WI38 (cell line): ENCODE measurements at regions not wholly inside any gene's neighbourhood (a gene's known extent, or its start where the extent isn't known, plus 50 kb on each side); places are given as distances from the start of the nearest gene placed in this dataset.
"Not testable (repeated sequence)": the region's sequence is repeated elsewhere in the genome, so short reads cannot be mapped to it uniquely, and the experiment has no call there.

Experiments
- H3K4me3 ChIP-seq: 2 replicates; pipeline ENCODE4 v1.5.1; 2011; ENCODE audit warnings: low read depth, mild to moderate bottlenecking, control low read depth, low read length
- CTCF ChIP-seq: IDR thresholded peaks from 2 replicates; pipeline ENCODE4 v1.5.1; 2012; ENCODE audit warnings: low read depth, mild to moderate bottlenecking, control low read depth, low read length

GRCh38 chr3:67064105-67064504, 66.0 kb downstream of the KBTBD8 start:
- H3K4me3 ChIP-seq = no peak overlapping the region
- TF ChIP-seq CTCF = no peak

GRCh38 chr3:67067251-67067650, 69.1 kb downstream of the KBTBD8 start:
- TF ChIP-seq CTCF = no peak
- H3K4me3 ChIP-seq = no peak overlapping the region

GRCh38 chr3:67072640-67073039, 74.5 kb downstream of the KBTBD8 start:
- H3K4me3 ChIP-seq = not testable (repeated sequence)

- no peak for TF ChIP-seq CTCF
- H3K4me3 ChIP-seq = no peak overlapping the region
Observed at GRCh38 chr3:67073812-67074211, 75.7 kb downstream of the KBTBD8 start.

- H3K4me3 ChIP-seq = no peak overlapping the region
- no peak for TF ChIP-seq CTCF
Observed at GRCh38 chr3:67075295-67075694, 77.2 kb downstream of the KBTBD8 start.

GRCh38 chr3:67076607-67077006, 78.5 kb downstream of the KBTBD8 start:
- H3K4me3 ChIP-seq = no peak overlapping the region
- TF ChIP-seq CTCF = no peak

GRCh38 chr3:67077656-67078055, 79.5 kb downstream of the KBTBD8 start:
- H3K4me3 ChIP-seq = no peak overlapping the region
- TF ChIP-seq CTCF = no peak

GRCh38 chr3:67082533-67083024, 84.5 kb downstream of the KBTBD8 start:
- TF ChIP-seq CTCF = no peak
- H3K4me3 ChIP-seq = no peak overlapping the region
